ENCODE measurements at regions not wholly inside any gene's neighbourhood (a gene's known extent, or its start where the extent isn't known, plus 50 kb on each side); places are given as distances from the start of the nearest gene placed in this dataset.
"Not testable (repeated sequence)": the region's sequence is repeated elsewhere in the genome, so short reads cannot be mapped to it uniquely, and the experiment has no call there.

DNA sequence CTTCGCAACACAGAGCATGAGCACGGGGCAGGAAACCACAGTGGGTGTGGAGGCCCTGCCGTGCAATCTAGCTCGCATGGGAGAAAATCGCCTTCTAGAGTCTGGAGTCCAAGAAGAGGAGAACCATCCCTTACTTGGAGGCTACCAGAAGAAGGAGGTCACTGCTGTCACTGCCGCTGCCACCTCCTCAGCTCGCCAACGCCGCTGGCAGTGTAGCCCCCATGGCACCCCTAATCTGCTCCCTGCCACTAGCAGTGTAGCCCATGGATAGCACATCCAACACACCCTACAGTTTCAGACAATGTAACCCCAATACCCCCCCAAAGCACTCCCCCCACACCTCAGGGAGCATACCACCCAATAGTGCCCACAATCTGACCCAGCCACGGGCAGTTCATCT lies 438.0 kb upstream of the ZNF337 start:
- DNase-seq (ENCODE audit: low read depth, low spot score), result no peak
- POLR2A ChIA-PET, result no interaction called here
- CTCF ChIA-PET, result no interaction called here
- H3K4me3 ChIP-seq (ENCODE audit: low read depth, low read length), result no peak overlapping the region
- TF ChIP-seq, protein P1, sequence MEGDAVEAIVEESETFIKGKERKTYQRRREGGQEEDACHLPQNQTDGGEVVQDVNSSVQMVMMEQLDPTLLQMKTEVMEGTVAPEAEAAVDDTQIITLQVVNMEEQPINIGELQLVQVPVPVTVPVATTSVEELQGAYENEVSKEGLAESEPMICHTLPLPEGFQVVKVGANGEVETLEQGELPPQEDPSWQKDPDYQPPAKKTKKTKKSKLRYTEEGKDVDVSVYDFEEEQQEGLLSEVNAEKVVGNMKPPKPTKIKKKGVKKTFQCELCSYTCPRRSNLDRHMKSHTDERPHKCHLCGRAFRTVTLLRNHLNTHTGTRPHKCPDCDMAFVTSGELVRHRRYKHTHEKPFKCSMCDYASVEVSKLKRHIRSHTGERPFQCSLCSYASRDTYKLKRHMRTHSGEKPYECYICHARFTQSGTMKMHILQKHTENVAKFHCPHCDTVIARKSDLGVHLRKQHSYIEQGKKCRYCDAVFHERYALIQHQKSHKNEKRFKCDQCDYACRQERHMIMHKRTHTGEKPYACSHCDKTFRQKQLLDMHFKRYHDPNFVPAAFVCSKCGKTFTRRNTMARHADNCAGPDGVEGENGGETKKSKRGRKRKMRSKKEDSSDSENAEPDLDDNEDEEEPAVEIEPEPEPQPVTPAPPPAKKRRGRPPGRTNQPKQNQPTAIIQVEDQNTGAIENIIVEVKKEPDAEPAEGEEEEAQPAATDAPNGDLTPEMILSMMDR (IDR thresholded peaks at IDR 0.05; ENCODE audit: insufficient read depth, low read length, missing control alignments), result no peak

DNA sequence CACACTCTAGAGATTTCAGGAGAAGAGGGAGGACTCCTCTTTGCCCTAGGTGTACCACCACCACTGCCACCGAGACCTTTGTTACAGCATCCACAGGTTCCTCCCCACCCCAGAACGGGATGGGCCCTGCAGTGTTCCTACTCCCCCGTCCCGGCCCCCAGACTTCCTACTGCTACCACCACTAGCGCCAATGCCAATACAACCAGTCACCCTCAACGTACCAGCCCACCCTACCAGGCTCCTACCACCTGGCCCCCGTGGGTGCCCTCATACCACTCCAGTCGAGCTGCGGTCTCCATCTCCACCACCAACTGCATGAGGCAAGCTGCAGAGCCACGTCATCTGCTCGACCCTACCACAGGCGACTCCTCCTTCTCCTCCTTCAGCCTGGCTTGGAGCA lies 437.1 kb upstream of the ZNF337 start:
- CTCF ChIA-PET, result not testable (repeated sequence)

DNA sequence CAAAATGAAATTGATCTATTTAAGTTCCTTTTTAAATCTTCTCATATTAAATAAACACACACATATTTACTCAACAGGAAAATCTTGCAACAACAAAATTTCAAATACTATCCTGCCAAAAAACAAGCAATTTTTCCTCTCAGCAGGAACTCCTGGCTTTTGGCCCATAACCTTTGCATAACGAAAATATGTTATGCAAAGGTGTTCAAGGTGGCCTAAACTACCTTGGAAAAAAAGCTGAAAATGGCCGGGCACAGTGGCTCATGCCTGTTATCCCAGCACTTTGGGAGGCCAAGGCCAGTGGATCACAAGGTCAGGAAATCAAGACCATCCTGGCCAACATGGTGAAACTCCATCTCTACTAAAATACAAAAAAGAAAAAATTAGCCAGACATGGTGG lies 424.3 kb upstream of the ZNF337 start:
- CTCF ChIA-PET; POLR2A ChIA-PET; DNase-seq (ENCODE audit: low read depth, low spot score); H3K4me3 ChIP-seq (ENCODE audit: low read depth, low read length): not testable (repeated sequence)

More for the DNA sequence above, 437.1 kb upstream of the ZNF337 start:
- POLR2A ChIA-PET; DNase-seq (ENCODE audit: low read depth, low spot score); H3K4me3 ChIP-seq (ENCODE audit: low read depth, low read length): not testable (repeated sequence)

DNA sequence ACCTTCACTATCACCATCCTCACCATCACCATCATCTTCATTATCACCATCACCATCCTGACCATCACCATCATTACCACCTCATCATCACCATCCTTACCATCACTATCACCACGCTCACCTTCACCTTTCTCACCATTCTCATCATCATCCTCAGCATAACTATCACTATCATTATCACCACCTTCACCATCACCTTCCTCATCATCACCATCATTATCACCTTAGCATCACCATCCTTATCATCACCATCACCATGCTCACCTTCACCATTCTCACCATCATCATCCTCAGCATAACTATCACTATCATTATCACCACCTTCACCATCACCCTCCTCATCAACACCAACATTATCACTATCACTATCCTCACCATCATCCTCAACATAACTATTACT lies 397.8 kb upstream of the ZNF337 start:
- DNase-seq (ENCODE audit: low read depth, low spot score); POLR2A ChIA-PET; H3K4me3 ChIP-seq (ENCODE audit: low read depth, low read length); CTCF ChIA-PET: not testable (repeated sequence)

DNA sequence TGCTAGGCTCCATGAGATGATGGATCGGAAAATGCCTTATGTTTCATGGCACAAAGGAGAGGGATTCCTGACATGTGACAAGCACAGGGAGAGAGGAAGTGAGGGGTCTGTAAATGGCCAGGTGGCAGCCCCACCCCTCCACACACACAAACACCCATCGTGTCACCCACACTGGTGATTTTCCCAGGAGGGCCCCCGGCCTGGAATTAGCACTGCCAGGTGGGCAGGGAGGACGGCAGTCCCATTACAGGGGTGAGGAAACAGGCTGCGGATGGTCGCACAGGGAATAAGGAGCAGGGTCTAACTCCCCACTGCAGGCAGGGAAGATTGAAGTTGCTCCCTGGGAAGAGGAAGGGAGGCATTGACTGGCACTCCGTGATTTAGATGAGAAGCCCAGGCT lies 395.3 kb upstream of the ZNF337 start:
- POLR2A ChIA-PET; DNase-seq (ENCODE audit: low read depth, low spot score); CTCF ChIA-PET: not testable (repeated sequence)

DNA sequence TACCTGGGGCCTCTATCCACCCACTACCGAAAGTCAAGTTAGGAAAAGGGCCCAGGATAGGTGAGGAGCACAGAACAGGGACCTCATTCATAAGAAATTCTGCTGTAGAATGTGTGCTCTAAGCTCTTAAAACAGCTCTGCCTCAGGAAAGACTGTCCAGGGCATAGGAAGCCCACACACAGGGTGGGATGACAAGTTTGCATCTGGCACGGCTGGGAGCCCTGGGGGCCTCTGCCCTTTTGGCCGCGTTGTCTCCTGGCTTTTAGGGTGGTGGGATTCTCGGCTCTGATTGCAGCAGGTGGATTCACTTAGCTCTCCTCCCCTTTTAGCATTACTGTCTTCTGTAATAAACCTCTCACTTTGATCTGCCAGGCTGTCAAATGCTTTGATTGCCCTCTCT lies 389.5 kb upstream of the ZNF337 start:
- DNase-seq (ENCODE audit: low read depth, low spot score); CTCF ChIA-PET; H3K4me3 ChIP-seq (ENCODE audit: low read depth, low read length); POLR2A ChIA-PET: not testable (repeated sequence)

More for the DNA sequence above, 395.3 kb upstream of the ZNF337 start:
- not testable (repeated sequence) for H3K4me3 ChIP-seq (ENCODE audit: low read depth, low read length)

DNA sequence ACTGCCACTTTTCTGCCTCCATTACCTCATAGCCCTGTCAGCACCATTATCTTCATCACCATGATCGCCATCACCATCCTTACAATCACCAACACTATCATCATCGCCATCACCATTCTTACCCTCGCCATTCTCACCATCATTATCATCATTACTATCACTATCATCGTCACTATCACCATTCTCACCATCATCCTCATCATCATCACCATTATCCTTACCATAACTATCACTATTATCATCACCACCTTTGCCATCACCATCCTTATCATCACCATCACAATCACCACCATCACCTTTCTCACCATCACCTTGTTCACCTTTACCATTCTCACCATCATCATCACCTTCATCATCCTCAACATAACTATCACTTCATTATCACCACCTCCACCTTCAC lies 377.3 kb upstream of the ZNF337 start:
- DNase-seq (ENCODE audit: low read depth, low spot score); CTCF ChIA-PET; POLR2A ChIA-PET; H3K4me3 ChIP-seq (ENCODE audit: low read depth, low read length): not testable (repeated sequence)

DNA sequence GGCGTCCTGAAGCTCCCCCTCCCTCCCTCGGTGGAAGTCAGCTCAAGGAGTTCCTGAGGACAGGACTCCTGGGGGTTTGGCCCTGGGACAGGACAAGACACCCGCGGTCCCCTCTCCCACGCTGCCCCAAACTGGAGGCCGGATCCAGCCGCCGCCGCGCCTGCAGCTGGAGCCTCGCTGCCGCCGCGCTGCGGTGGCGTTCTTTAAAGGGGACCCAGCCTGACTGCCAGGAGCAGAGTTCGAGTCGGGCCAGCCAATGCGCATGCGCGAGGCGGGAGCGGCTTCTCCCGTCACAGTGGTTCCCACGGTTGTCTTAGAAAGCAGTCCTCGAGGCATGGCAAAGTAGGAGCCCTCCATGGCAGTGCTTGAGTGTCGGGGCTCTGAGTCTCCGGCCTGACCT lies 362.7 kb upstream of the ZNF337 start:
- POLR2A ChIA-PET; CTCF ChIA-PET; H3K4me3 ChIP-seq (ENCODE audit: low read depth, low read length); DNase-seq (ENCODE audit: low read depth, low spot score): not testable (repeated sequence)

GRCh38 chr20:26058446-26058845 lies 361.8 kb upstream of the ZNF337 start:
- H3K4me3 ChIP-seq (ENCODE audit: low read depth, low read length); DNase-seq (ENCODE audit: low read depth, low spot score); POLR2A ChIA-PET; CTCF ChIA-PET: not testable (repeated sequence)

GRCh38 chr20:26057135-26057752 lies 360.6 kb upstream of the ZNF337 start:
- POLR2A ChIA-PET; CTCF ChIA-PET; H3K4me3 ChIP-seq (ENCODE audit: low read depth, low read length); DNase-seq (ENCODE audit: low read depth, low spot score): not testable (repeated sequence)

DNA sequence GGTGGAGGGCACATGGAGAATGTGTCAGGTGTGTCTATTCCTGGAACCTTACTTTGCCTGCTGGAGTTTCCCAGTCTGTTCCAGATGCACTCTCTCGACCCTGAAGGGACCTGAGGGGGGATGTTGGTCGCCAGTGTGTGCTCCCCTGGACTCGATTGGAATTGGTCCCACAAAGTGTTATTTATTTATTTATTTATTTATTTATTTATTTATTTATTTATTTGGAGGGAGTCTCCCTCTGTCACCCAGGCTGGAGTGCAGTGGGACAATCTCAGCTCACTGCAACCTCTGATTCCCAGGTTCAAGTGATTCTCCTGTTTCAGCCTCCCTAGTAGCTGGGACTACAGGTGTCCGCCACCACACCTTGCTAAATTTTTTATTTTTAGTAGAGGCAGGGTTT lies 329.1 kb upstream of the ZNF337 start:
- DNase-seq (ENCODE audit: low read depth, low spot score); CTCF ChIA-PET; H3K4me3 ChIP-seq (ENCODE audit: low read depth, low read length); POLR2A ChIA-PET: not testable (repeated sequence)

GRCh38 chr20:26010942-26011276 lies 314.3 kb upstream of the ZNF337 start:
- CTCF ChIA-PET; DNase-seq (ENCODE audit: low read depth, low spot score); POLR2A ChIA-PET; H3K4me3 ChIP-seq (ENCODE audit: low read depth, low read length): not testable (repeated sequence)

DNA sequence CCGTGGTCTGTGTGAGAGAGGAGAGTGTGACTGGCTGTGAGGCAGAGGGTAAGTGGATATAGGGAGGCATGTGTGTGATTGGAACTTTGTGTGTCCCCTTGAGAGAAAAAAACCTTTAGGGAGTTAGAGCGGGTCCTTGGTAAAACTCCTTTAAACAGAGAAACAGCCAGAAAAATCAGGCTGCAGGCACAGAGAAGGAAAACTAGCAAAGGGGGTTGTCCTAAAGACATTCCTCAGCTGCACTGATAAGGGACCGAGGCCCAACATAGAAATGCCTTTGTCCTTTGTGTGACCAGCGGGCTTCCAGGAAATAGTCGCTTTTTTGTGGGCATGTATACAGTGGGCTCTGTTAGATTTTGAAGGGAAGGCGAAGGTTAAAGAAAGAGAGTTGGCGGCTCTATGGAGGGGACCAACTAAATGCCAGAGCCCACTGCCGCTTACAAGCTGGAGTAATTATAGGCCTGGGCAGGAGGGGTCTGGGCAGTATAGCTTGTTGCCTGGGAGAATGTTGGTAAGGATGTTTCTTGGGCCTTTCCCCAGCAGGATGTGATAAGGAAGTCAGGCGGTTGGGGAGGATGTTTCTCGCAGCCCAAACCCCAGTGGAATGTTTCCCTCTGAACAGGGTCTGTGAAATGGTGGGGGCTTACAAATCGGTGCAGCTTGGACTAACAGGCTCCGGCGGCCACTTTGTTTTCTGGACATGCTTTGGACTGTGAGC lies 313.7 kb upstream of the ZNF337 start:
- CTCF ChIA-PET; DNase-seq (ENCODE audit: low read depth, low spot score); POLR2A ChIA-PET: not testable (repeated sequence)
- H3K4me3 ChIP-seq (ENCODE audit: low read depth, low read length), result peak overlapping the region; percentile 65

GRCh38 chr20:26009402-26010223 lies 313.0 kb upstream of the ZNF337 start:
- peak overlapping the region; percentile 65 for H3K4me3 ChIP-seq (ENCODE audit: low read depth, low read length)
- DNase-seq (ENCODE audit: low read depth, low spot score), result peak; percentile 61
- CTCF ChIA-PET, POLR2A ChIA-PET: not testable (repeated sequence)

GRCh38 chr20:26008026-26008425 lies 311.4 kb upstream of the ZNF337 start:
- POLR2A ChIA-PET; CTCF ChIA-PET; DNase-seq (ENCODE audit: low read depth, low spot score); H3K4me3 ChIP-seq (ENCODE audit: low read depth, low read length): not testable (repeated sequence)

DNA sequence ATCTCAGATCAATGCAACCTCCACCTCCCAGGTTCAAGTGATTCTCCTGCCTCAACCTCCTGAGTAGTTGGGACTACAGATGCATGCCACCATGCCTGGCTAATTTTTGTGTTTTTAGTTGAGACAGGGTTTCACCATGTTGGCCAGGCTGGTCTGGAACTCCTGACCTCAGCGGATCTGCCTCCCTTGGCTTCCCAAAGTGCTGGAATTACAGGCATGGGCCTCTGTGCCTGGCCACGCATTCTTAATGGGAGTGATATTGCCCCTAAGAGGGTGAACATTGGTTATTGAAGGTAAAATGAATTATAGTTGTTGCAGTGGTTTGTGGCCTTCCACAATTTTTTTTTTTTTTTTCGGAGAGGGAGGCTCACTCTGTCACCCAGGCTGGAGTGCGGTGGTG lies 309.5 kb upstream of the ZNF337 start:
- DNase-seq (ENCODE audit: low read depth, low spot score); H3K4me3 ChIP-seq (ENCODE audit: low read depth, low read length); CTCF ChIA-PET; POLR2A ChIA-PET: not testable (repeated sequence)

All from AG04449 (cell line).